Lower leg skin (tissue), 3 donors: ENCODE measurements at regions not wholly inside any gene's neighbourhood (a gene's known extent, or its start where the extent isn't known, plus 50 kb on each side); places are given as distances from the start of the nearest gene placed in this dataset.

Experiments used
- CTCF ChIP-seq, 3 donors: fragments of 450-650 bp; IDR thresholded peaks; one replicate each; pipeline ENCODE4 v1.5.1; 2016; ENCODE audit warnings: antibody characterized with exemption in 3 of 3, mild to moderate bottlenecking in 3 of 3, moderate library complexity in 2 of 3
- POLR2A ChIP-seq, 2 donors: fragments of 450-650 bp; IDR thresholded peaks; one replicate each; pipeline ENCODE4 v1.6.1; 2016 to 2017; ENCODE audit warnings: antibody characterized with exemption in 2 of 2, mild to moderate bottlenecking in 1 of 2, moderate library complexity in 1 of 2

GRCh38 chr1:78385744-78386462 lies 104.9 kb upstream of the PTGFR start:
- no peak for TF ChIP-seq CTCF (IDR thresholded peaks at IDR 0.05)
- TF ChIP-seq POLR2A (IDR thresholded peaks at IDR 0.05): no peak
